RPMI7951 (cell line): ENCODE measurements at regions not wholly inside any gene's neighbourhood (a gene's known extent, or its start where the extent isn't known, plus 50 kb on each side); places are given as distances from the start of the nearest gene placed in this dataset.
"Not testable (repeated sequence)": the region's sequence is repeated elsewhere in the genome, so short reads cannot be mapped to it uniquely, and the experiment has no call there.

Experiments used
- DNase-seq: peaks from one replicate; pipeline ENCODE4 v3.0.0-alpha.2; 2012; ENCODE audit warnings: low read depth

- no peak for DNase-seq
Observed at GRCh38 chr2:83160571-83160970, 1298.5 kb downstream of the SUCLG1 start.

GRCh38 chr2:83155826-83156225 is 1303.3 kb downstream of the SUCLG1 start:
- no peak for DNase-seq

- no peak for DNase-seq
Observed at GRCh38 chr2:83143946-83144345, 1315.1 kb downstream of the SUCLG1 start.

- DNase-seq: no peak
Observed at GRCh38 chr2:83142934-83143333, 1316.1 kb downstream of the SUCLG1 start.

- no peak for DNase-seq
Observed at GRCh38 chr2:83115606-83116005, 1343.5 kb downstream of the SUCLG1 start.

- no peak for DNase-seq
Observed at GRCh38 chr2:83115155-83115554, 1343.9 kb downstream of the SUCLG1 start.

- no peak for DNase-seq
Observed at GRCh38 chr2:83113953-83114352, 1345.1 kb downstream of the SUCLG1 start.

- no peak for DNase-seq
Observed at GRCh38 chr2:83112858-83113257, 1346.2 kb downstream of the SUCLG1 start.

GRCh38 chr2:83109284-83109683 is 1349.8 kb downstream of the SUCLG1 start:
- DNase-seq: no peak

- no peak for DNase-seq
Observed at GRCh38 chr2:83106853-83107252, 1352.2 kb downstream of the SUCLG1 start.

- DNase-seq: no peak
Observed at GRCh38 chr2:83104202-83104601, 1354.9 kb downstream of the SUCLG1 start.

GRCh38 chr2:83103613-83104012 is 1355.5 kb downstream of the SUCLG1 start:
- DNase-seq: peak; percentile 68

GRCh38 chr2:83089051-83089450 is 1370.0 kb downstream of the SUCLG1 start:
- not testable (repeated sequence) for DNase-seq

GRCh38 chr2:83085869-83086268 is 1373.2 kb downstream of the SUCLG1 start:
- DNase-seq: no peak

GRCh38 chr2:83081826-83082690 is 1377.0 kb downstream of the SUCLG1 start:
- peak; percentile 49 for DNase-seq

- DNase-seq: no peak
Observed at GRCh38 chr2:83079007-83079406, 1380.1 kb downstream of the SUCLG1 start.

- no peak for DNase-seq
Observed at GRCh38 chr2:83072767-83073166, 1386.3 kb downstream of the SUCLG1 start.

- DNase-seq: no peak
Observed at GRCh38 chr2:83071914-83072313, 1387.2 kb downstream of the SUCLG1 start.

- DNase-seq: no peak
Observed at GRCh38 chr2:83071352-83071751, 1387.7 kb downstream of the SUCLG1 start.

- peak; percentile 51 for DNase-seq
Observed at GRCh38 chr2:83069724-83070123, 1389.4 kb downstream of the SUCLG1 start.

- DNase-seq: no peak
Observed at GRCh38 chr2:83068714-83069113, 1390.4 kb downstream of the SUCLG1 start.

GRCh38 chr2:83067947-83068346 is 1391.1 kb downstream of the SUCLG1 start:
- no peak for DNase-seq

- DNase-seq: no peak
Observed at GRCh38 chr2:83063933-83064332, 1395.1 kb downstream of the SUCLG1 start.

- no peak for DNase-seq
Observed at GRCh38 chr2:83063511-83063910, 1395.6 kb downstream of the SUCLG1 start.
